GOT3 (cell line): ENCODE measurements at regions not wholly inside any gene's neighbourhood (a gene's known extent, or its start where the extent isn't known, plus 50 kb on each side); places are given as distances from the start of the nearest gene placed in this dataset.

Experiments
- DNase-seq: peaks from one replicate; lab custom pipeline; 2025; ENCODE audit warnings: mixed read lengths; lab: John Stamatoyannopoulos, UW

DNA sequence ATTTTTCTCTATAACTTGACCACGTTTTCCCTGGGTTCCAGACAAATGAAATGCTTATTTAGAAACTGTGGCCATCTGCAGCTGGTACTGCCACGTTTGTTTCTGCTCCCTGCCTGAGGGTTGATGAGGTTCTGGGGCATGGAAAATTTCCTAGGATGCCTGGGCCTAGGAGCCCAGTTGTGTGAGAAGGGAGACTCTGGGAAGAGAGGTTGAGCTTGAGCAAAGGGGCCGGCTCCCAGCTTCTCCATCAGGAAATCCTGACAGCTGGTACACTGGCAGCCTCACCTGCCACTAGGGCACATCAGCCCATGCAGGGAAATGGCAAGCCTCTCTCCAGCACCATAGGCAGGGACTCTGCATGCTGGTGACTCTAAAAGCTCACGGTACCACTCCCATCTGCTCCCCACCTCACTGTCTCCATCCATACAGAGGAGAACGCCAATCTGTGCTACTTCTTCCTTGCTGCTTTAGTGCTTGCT is 165.4 kb upstream of the PPP2R3A start:
- DNase-seq = no peak

DNA sequence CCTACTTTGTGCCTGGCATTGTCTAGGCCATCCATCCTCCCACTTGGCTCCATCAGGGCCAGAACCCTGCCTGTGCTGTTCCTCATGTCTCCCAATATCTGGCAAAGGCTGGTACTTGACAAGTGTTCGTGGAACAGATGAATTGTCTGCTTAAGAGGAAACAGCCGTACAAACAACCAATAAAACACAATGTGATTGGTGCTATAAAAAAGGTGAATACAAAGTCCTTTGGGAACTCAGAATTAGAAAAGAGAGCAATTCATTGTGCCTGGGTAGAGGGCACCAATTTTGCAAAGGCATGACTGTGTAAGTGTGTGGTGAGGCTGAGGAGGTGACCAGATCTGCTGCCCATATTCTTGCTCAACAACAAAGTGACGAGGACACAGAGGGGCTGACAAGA is 164.5 kb upstream of the PPP2R3A start:
- DNase-seq = no peak

DNA sequence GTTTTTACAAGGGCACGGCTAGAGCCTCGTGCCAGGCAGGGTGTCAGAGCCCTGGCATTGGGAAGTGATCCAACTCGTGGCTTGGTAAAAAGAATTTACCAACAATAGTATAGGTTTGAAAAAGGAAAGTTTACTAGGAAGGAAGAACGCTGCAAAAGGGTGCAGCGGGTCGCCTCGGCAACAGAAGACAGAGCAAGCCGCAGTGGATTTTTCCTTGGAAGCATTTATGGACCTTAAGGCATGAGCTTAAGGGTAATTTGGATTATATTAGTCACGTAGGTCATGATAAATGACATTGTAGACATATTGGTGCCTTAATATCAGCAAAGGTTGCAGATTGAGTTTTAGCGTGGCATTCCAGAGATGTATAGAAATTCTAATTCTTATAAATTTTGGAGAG is 163.4 kb upstream of the PPP2R3A start:
- DNase-seq = no peak

DNA sequence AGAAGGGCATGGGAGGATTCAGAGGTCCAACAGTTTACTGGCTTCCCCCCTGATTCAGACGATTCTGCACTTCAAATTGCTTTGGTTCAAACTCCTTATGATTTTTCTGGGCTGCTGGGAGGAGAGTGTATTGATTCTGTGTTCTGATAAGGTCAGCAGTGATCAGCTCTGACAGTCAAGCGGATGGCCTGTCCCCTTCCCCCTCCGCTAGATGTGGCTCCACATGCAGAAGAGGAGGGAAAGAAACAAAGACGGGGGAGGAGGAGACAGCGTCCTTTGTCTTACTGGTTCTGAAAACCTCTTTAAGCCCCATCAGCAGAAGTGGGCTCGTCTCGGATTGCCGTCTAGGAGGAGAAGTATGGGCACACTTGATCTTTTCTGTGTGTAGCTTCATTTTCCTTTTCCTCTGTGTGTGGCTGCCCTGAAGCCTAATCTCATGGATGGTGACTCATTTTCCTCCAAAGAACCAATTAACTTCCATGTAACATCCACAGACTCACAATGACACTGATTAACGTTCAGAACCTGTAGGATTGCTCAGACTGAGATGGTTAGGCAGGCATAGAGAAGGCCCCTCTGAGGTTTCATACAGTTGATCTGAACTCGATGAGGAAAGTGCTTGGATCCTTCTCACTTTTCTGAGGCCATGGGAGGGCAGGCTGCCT is 162.4 kb upstream of the PPP2R3A start:
- no peak for DNase-seq

DNA sequence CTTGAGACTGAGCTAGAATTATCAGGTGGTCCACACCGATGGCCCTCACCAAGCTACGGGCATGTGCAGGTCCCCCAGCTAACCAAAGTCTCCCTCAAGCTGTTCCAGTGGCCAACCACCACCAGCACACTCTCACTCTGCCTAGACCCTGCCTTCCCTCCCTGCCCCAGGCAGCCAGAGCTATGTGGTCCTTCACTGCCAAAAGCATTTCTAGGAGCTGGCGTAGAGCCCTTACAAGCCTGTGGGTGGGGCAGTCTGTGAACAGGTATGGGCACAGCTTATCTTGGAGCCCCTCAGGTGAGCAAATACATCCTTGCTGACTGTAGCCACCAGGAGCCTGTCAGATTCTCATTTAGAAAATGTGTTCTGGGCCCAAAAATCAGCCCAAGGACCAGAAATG is 159.8 kb upstream of the PPP2R3A start:
- no peak for DNase-seq

DNA sequence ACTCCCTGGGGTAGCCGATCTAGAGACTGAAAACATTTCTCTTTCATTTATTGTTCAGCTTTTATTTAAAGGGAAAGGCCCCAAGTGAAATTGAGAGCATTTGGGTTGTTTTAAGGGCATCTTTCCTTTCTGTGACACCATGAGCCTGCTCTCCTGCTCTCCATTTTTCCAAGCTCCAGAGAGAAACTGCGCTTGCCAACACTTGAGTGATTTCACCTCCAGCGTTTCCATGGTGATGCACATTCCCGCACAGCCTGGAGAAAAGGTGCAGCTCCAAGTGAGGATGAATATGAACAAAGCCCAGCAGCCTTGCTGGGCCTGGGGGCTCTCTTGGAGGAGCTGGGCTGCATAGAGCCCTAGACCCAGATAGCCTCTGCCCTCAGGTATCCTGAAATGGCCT is 159.2 kb upstream of the PPP2R3A start:
- DNase-seq = no peak

DNA sequence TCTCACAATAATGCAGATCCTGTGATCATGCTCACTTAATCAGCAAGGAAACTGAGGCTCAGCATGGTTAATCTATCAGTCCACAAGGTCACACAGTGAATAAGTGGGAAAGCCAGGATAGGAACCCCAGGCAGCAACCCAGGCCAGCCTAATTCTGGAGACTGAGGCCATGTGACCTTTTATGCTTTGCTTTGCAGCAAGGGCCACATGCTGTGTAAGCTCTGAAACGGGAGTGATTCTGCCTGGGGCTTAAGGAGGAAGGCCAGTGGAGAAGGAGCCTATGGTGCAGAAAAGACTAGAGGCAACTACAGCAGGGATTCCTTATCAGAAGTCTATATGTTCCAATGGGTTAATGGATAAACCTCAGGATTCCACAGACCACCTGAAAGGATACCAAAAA is 157.6 kb upstream of the PPP2R3A start:
- DNase-seq = no peak

DNA sequence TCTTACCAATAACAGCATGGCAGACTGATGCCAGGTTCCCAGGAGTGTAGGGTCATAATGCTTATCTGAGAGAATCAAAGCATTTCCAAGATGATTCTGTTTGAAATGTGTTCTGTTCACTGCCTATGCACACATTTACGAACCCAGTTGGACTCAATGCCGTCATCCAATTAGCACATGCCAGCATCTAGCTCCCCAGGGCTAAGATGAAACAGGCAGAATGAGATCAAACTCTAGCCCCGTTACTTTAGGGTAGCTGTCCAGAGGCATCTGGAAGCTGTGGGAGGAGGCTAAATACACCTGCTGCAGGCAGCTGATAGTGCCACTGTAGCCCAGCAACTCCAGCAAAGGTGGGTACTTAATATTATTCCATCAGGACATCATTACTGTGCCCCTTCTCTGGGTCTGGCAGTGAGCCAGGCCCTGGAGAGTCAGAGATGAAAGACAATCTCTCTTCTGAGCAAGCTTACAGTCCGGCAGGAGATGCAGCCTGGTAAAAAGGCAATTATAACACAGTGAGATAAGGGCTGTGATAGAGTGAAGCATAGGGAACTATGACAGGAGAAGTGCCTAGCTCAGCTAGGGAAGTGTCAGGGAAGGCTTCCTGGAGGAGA is 156.4 kb upstream of the PPP2R3A start:
- no peak for DNase-seq

DNA sequence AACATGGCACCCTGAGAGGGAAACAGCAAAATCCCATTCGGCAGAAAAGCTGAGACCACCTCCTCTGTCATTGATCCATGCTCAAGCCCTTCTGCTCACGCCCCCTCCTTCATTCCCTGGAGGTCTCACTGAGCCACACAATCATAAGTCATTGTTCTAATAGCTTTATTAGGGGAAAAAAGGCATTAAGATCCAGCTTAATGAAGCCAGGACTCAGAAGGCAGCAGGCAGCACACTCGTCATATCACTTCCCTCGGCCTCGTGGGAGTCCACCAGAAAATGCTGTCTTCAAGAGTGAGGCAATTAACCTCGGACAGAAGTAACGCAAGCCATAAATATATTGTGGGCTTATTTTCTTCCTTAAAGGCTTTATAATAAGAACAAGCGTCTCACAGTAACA is 153.9 kb upstream of the PPP2R3A start:
- DNase-seq = no peak

DNA sequence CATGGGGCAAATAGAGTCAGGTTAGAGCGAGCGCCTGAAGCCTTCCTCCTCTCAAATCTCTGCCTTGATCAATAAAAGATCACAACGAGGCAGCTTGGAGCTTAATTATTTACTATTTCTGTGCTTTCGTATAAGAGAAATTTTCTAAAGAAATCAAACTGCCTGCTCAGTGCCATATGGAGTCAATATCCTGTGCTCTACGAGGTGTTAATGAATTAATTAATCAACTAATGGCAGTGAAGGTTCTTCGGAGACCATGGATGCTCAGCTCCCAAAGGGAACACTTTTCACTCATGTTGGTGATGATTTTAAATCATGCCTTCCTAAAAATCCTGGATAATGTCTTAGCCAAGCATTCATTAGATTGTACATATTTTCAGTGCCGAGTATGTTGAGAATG is 153.5 kb upstream of the PPP2R3A start:
- no peak for DNase-seq

DNA sequence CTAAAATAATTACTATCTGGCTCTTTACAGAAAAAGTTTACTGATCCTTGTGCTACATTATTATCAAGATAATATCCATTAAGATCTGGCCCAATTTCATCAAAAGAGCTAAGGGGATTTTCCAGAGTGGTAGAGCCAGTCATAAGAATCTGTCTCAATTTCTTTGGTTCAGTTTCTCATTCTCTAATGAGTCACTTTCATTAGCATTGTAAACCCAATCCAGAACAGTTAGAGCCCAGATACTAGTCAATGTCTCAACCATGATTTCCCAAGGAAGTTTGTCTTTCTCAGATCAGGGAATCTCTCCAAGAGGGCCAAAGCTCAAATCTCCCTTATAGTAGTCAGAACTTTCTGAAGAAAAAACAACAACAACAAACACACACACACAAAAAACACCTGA is 131.1 kb upstream of the PPP2R3A start:
- no peak for DNase-seq

DNA sequence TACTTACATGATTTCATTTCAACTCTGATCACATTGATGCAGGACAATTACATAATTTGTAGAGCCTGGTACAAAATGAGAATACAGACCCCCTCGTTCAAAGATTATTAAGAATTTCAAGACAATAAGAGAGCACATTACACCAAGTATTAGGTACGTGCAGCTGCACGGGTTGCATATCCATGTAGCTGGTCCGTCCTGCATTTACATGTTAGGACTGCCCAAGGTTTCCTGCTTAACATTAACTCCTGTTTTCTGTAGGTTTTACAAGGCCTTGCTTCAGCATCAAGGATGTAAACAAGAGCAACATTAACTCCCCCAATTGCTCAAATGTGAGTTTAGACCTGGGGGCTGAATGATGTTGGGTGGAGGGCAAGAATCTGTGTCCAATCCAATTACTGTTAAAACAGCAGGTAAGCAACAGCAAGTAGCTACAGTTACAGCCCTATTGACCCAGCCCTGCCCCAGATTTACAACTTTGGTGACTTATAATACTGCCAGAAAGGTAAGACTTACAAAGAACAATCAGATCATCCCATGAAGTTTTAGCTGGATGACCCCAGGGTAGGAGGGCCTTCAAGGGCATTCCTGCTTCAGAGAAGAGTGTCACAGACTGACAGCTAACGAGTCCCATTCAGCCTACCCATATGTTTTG is 127.4 kb upstream of the PPP2R3A start:
- DNase-seq = no peak

DNA sequence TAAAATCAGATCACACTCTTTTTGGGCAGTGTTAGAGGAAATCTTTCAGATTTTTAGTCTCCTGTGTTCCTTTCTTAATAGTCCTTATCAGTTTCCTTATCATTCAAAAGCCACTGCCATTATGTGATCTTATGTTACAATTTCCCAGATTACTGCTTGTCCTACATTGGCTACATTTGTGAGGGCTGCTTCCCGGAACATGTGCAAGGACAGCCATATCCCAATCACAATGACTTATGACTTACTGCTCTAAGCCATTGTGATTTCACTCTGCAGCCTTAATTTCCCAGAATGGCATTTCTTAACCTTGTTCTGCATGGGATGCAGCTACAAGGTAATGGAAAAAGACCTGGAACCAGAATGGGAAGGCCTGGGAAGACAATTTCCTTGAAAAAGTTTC is 125.1 kb upstream of the PPP2R3A start:
- no peak for DNase-seq

DNA sequence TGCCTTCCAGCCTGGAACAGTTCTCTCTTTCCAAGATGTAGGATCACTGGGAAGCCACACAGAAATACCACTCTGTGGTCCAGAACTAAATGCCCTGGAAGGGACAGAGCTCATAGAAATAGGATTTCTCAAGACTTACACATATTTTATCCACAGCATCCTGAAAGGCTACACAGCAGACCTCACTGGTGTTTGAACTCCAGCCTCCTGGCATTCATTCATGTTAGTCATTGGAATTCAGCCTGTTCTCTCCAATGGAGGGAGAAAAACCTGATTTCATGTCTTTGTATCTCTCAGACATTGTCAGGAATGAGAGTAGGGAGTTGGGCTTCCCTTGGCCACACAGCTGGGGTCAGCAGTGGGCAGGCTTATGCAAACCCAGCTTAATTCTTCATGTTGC is 121.1 kb upstream of the PPP2R3A start:
- DNase-seq = no peak

DNA sequence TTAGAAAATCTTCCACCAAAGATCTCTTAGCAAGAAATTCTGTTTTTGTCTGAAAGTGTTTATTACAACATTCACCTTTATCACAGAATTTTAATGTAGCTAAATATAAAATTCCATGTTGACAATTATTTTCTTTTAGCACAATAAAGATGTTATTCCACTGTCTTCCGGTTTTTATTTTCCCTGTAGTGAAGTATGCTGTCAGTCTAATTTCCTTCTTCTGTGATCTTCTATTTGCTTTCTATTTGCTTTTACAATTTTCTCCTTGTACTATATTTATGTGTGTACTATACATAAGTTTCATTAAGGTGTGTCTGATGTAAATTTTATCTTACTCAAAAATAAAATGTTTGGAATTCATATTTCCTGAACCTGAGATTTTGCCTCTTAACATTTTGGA is 117.5 kb upstream of the PPP2R3A start:
- DNase-seq = no peak

DNA sequence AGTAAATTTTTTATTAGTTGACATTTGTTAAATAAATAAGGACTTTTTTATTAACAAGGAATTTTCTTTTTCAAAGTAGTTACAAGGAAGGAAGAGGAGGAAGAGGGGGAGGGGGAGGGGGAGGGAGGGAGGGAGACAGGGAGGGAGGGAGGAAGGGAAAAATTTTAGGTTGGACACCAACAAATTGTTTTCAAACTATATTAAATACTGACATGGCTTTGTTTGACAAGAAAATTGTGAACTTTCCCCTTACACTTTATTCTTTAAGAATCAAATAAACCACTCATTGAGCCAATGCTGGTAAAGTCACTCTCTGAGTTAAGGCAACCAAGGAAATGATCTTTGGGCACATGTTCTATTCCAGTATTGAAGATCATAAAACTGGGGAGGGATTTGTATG is 115.7 kb upstream of the PPP2R3A start:
- DNase-seq = no peak

DNA sequence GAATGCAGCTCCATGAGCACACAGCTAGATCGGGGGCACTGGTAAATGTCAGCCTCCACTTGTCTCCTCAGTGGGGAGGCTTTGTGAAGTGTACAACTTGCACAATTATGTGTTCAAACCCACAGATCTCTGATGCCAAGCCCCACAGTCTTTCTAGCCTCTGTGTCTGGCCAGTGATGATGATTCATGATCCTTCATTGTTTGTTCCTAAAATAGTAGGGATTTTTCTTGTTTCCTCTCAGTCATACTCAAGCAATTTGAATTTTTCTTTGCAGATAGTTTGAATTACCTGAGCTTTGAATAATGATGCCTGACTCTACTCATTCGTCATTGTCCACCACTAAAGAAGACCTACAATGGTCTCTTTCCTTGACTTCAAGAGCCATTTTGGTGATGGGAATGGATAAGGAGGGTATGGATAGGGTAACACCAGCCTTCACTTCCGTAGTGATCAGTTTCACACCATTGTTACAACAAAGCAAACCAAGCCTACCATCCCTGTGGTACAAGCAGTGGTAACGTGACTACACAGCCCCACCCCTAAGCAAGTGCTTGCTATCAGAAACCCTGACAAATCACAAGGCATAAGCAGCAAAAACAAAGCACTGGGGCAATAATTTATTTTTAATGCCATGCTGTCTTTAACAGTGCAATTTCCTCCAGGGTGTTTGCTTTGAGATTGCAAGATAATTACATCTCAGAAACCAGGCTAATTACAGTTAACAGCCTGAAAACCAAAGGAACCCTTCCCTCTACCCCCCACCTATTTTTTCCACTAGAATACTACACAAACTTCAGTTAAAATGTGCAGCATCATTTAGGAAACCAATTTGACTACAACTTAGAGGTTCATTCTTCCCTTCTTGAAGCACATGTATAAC is 114.1 kb upstream of the PPP2R3A start:
- DNase-seq = no peak

DNA sequence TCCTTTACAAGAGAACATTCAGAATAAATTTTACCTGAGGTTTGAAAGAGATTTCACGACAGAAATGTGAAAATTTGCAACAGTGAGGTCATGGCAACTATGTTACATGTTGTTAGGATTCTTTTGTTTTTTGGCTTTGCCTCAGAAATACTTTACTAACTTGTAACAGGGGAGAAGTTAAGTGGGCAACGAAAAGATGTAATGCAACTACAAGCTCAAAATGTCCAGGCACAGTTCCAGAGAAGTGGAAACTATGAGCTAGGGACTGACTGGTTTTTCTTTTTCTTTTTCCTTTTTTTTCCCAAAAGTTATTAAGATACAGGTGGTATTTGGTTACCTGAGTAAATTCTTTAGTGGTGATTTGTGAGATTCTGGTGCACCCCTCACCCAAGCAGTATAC is 111.5 kb upstream of the PPP2R3A start:
- DNase-seq = no peak

DNA sequence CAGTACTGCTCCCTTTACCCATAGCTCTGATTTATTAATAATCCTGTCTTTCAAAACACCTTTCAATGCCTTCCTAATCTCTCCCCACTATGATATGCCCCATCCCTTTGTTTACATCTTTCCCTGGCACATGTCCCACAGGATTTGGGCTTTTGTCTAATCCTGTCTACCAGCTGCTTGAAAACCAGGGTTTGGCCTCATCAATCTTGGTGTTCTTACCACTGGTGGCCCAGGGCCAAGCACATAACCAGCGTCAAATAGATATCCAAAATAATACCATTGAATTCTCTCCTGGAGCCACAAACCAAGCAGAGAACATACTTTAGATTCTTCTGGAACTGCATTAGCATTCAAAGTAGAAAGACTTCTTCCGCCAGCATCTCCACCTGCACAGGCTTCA is 104.8 kb upstream of the PPP2R3A start:
- no peak for DNase-seq

DNA sequence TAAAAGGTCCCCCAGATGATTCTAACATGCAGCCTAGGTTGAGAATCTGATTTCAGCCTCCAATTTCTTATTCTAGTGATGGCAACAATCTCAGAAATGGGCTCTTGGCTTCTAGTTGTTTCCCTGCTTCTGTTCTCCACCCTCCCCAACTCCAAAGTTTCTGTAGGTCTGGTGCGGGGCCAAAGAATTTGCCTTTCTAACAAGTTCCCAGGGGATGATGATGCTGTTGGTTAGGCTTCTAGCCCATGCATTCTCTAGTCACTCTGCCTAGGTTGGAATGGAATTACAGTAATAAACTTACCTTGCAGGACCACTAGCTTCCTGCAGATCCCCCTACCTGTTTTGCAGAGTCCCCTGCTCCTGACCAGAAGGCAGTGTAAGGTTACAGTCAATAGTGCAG is 103.2 kb upstream of the PPP2R3A start:
- DNase-seq = no peak

DNA sequence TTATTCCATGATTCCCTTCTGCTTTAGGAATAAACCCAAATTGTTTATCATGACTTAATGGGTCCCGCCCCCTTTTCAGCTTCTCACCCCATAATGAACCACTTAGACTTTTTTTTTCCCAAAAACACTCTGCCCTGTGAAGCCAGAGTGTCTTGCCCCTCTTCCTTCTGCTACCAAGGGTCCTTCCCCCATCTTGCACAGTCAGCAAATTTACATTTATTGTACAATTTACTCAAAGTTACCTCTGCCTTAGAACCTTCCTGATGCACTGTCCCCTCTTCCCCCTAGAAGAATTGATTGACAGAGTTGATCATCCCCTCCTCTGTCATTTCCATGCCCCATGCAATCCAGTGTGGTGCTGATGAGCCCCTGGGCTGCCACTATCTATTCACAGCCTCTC is 101.5 kb upstream of the PPP2R3A start:
- no peak for DNase-seq

DNA sequence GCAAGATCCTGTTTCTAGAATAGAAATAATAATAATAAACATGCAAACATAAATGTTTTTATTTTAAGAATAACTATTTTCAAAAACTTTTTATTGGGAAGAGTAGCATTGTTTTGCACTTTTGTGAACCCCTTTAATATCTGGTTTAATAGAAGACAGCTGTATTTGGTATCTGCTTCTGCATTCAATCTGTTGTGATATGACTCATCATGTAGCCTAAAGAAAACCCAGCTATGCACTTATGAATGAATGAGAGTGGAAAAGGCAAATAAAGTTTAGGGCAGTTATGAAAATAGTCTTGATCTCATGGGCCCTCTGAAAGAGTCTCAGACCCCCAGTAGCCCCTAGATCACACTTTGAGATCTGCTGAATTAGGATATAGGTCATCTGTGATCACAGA is 100.4 kb upstream of the PPP2R3A start:
- no peak for DNase-seq

DNA sequence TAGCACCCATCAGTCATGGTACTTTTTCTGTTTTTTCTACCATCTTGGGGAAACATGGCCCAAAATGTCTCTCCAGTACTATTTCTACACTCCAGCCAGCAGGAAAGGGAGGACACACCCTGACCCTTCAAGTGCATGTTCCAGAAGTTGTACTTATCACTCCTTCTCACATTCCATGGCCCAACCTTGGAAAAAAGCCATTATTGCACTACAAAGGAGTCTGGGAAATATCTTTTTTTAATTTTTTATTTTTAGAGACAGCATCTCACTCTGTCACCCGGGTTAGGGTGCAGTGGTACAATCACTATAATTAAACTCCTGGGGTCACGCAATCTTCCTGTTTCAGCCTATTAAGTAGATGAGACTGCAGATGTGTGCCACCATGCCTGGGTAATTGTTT is 100.0 kb upstream of the PPP2R3A start:
- DNase-seq = no peak
